ENCODE measurements at regions not wholly inside any gene's neighbourhood (a gene's known extent, or its start where the extent isn't known, plus 50 kb on each side); places are given as distances from the start of the nearest gene placed in this dataset.

GRCh38 chr18:22579271-22579670 is 161.6 kb upstream of the CTAGE1 start:
- H4K20me1 ChIP-seq (ENCODE audit: low read depth, low read length), result no peaks in the 10 kb centered on the region
- H3K4me3 ChIP-seq (ENCODE audit: insufficient read depth, low read length, poor library complexity, severe bottlenecking), result no peak overlapping the region
- H2AFZ ChIP-seq (ENCODE audit: low read depth, low read length, severe bottlenecking), result no peak overlapping the region
- H3K9me3 ChIP-seq (ENCODE audit: insufficient read depth, low read length), result no peaks in the 10 kb centered on the region
- H3F3A ChIP-seq (ENCODE audit: insufficient read depth), result no peaks in the 10 kb centered on the region
- H3K36me3 ChIP-seq (ENCODE audit: low read length), result no peaks in the 10 kb centered on the region
- no peaks in the 10 kb centered on the region for H3K79me2 ChIP-seq (ENCODE audit: insufficient read depth, low read length)
- no peak overlapping the region for H3K9ac ChIP-seq (ENCODE audit: low read length)
- TF ChIP-seq EZH2phosphoT487 (conservative IDR thresholded peaks at IDR 0.05; ENCODE audit: low read length), result no peak
- TF ChIP-seq, protein P1, sequence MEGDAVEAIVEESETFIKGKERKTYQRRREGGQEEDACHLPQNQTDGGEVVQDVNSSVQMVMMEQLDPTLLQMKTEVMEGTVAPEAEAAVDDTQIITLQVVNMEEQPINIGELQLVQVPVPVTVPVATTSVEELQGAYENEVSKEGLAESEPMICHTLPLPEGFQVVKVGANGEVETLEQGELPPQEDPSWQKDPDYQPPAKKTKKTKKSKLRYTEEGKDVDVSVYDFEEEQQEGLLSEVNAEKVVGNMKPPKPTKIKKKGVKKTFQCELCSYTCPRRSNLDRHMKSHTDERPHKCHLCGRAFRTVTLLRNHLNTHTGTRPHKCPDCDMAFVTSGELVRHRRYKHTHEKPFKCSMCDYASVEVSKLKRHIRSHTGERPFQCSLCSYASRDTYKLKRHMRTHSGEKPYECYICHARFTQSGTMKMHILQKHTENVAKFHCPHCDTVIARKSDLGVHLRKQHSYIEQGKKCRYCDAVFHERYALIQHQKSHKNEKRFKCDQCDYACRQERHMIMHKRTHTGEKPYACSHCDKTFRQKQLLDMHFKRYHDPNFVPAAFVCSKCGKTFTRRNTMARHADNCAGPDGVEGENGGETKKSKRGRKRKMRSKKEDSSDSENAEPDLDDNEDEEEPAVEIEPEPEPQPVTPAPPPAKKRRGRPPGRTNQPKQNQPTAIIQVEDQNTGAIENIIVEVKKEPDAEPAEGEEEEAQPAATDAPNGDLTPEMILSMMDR (IDR thresholded peaks at IDR 0.05; ENCODE audit: insufficient read depth, low read length, poor library complexity, severe bottlenecking), result no peak
- no peaks in the 10 kb centered on the region for H3K27me3 ChIP-seq (ENCODE audit: low read length)
- no peak overlapping the region for H3K27ac ChIP-seq (ENCODE audit: low read depth, low read length)
- no peaks in the 10 kb centered on the region for H3K9me2 ChIP-seq (replicated peaks; ENCODE audit: insufficient read depth, low read length)
- H3K4me2 ChIP-seq (ENCODE audit: low read depth, low read length, poor library complexity, severe bottlenecking), result no peak overlapping the region

- Histone ChIP-seq H3K9me3 (ENCODE audit: insufficient read depth, low read length) (no peaks in the 10 kb centered on the region), H3K27ac (ENCODE audit: low read depth, low read length) (no peak overlapping the region), H3K27me3 (ENCODE audit: low read length) (no peaks in the 10 kb centered on the region), H3F3A (ENCODE audit: insufficient read depth) (no peaks in the 10 kb centered on the region), H3K79me2 (ENCODE audit: insufficient read depth, low read length) (no peaks in the 10 kb centered on the region), H3K4me2 (ENCODE audit: low read depth, low read length, poor library complexity, severe bottlenecking) (no peak overlapping the region), H4K20me1 (ENCODE audit: low read depth, low read length) (peaks cover 5% of the 10 kb centered on the region; the same call in 1 of the 2 replicates), H2AFZ (ENCODE audit: low read depth, low read length, severe bottlenecking) (no peak overlapping the region), H3K9ac (ENCODE audit: low read length) (no peak overlapping the region), H3K4me3 (ENCODE audit: insufficient read depth, low read length, poor library complexity, severe bottlenecking) (no peak overlapping the region), H3K9me2 (replicated peaks; ENCODE audit: insufficient read depth, low read length) (no peaks in the 10 kb centered on the region), H3K36me3 (ENCODE audit: low read length) (no peaks in the 10 kb centered on the region)
- TF ChIP-seq, protein P1 (IDR thresholded peaks at IDR 0.05; ENCODE audit: insufficient read depth, low read length, poor library complexity, severe bottlenecking), result no peak
- no peak for TF ChIP-seq EZH2phosphoT487 (conservative IDR thresholded peaks at IDR 0.05; ENCODE audit: low read length)
Observed at GRCh38 chr18:22585333-22585732, 167.6 kb upstream of the CTAGE1 start.

- H3K27ac ChIP-seq (ENCODE audit: low read depth, low read length), result no peak overlapping the region
- no peak overlapping the region for H3K4me3 ChIP-seq (ENCODE audit: insufficient read depth, low read length, poor library complexity, severe bottlenecking)
- no peak overlapping the region for H3K4me2 ChIP-seq (ENCODE audit: low read depth, low read length, poor library complexity, severe bottlenecking)
- no peaks in the 10 kb centered on the region for H3K9me3 ChIP-seq (ENCODE audit: insufficient read depth, low read length)
- H3K9ac ChIP-seq (ENCODE audit: low read length), result no peak overlapping the region
- no peak overlapping the region for H2AFZ ChIP-seq (ENCODE audit: low read depth, low read length, severe bottlenecking)
- H3K27me3 ChIP-seq (ENCODE audit: low read length), result no peaks in the 10 kb centered on the region
- no peaks in the 10 kb centered on the region for H3K9me2 ChIP-seq (replicated peaks; ENCODE audit: insufficient read depth, low read length)
- no peaks in the 10 kb centered on the region for H3F3A ChIP-seq (ENCODE audit: insufficient read depth)
- H4K20me1 ChIP-seq (ENCODE audit: low read depth, low read length), result peaks cover 5% of the 10 kb centered on the region; the same call in 1 of the 2 replicates
- H3K36me3 ChIP-seq (ENCODE audit: low read length), result no peaks in the 10 kb centered on the region
- no peak for TF ChIP-seq EZH2phosphoT487 (conservative IDR thresholded peaks at IDR 0.05; ENCODE audit: low read length)
- TF ChIP-seq, protein P1 (IDR thresholded peaks at IDR 0.05; ENCODE audit: insufficient read depth, low read length, poor library complexity, severe bottlenecking), result no peak
- no peaks in the 10 kb centered on the region for H3K79me2 ChIP-seq (ENCODE audit: insufficient read depth, low read length)
Observed at GRCh38 chr18:22585821-22586220, 168.1 kb upstream of the CTAGE1 start.
